Esophagus muscularis mucosa (tissue), 4 donors: ENCODE measurements at regions not wholly inside any gene's neighbourhood (a gene's known extent, or its start where the extent isn't known, plus 50 kb on each side); places are given as distances from the start of the nearest gene placed in this dataset.

ENCODE experiments used
- DNase-seq: peaks from one replicate; pipeline ENCODE4 v3.0.0-alpha.2; 2017; ENCODE audit errors: extremely low spot score
- H3K27ac ChIP-seq, 4 donors: fragments of 200-600 bp; sonication (generic); replicated peaks in 1 of 4; 1 replicate in 3 of 4; 2 replicates in 1 of 4; pipeline ENCODE4 v1.5.1; 2016 to 2019; ENCODE audit warnings: mild to moderate bottlenecking in 1 of 4
- H3K27me3 ChIP-seq, 4 donors: fragments of 200-600 bp; sonication (generic); one replicate each; pipeline versions ENCODE4 v1.5.1 to v1.6.0; 2016 to 2019
- H3K36me3 ChIP-seq, 4 donors: fragments of 200-600 bp; sonication (generic); one replicate each; pipeline ENCODE4 v1.5.1; 2016 to 2019
- H3K4me1 ChIP-seq, 4 donors: fragments of 200-600 bp; sonication (generic); one replicate each; pipeline ENCODE4 v1.5.1; 2016 to 2019
- H3K4me3 ChIP-seq, 4 donors: fragments of 200-600 bp; sonication (generic); 1 replicate in 2 of 4; 2 replicates in 2 of 4; pipeline ENCODE4 v1.5.1; 2016 to 2019; ENCODE audit warnings: mild to moderate bottlenecking in 4 of 4, moderate library complexity in 1 of 4
- H3K9me3 ChIP-seq, 4 donors: fragments of 200-600 bp; sonication (generic); 1 replicate in 3 of 4; 2 replicates in 1 of 4; pipeline ENCODE4 v1.5.1; 2016 to 2019
- CTCF ChIP-seq, 3 experiments: fragments of 200-600 bp in 2 of 3; fragments of 450-650 bp in 1 of 3; sonication (generic) in 2 of 3; IDR thresholded peaks; one replicate each; pipeline ENCODE4 v1.5.1; 2017 to 2019; ENCODE audit warnings: antibody characterized with exemption in 3 of 3, mild to moderate bottlenecking in 2 of 3, moderate library complexity in 1 of 3
- EP300 ChIP-seq: sonication (generic); formaldehyde crosslinking; IDR thresholded peaks from one replicate; pipeline ENCODE4 v1.6.1; 2017; ENCODE audit warnings: antibody characterized with exemption
- POLR2A ChIP-seq: fragments of 450-650 bp; IDR thresholded peaks from one replicate; pipeline ENCODE4 v1.6.1; 2017; ENCODE audit warnings: antibody characterized with exemption, moderate library complexity, mild to moderate bottlenecking, low read depth
- POLR2AphosphoS5 ChIP-seq, 2 donors: sonication (generic); formaldehyde crosslinking; IDR thresholded peaks; one replicate each; pipeline ENCODE4 v1.6.1; 2017; ENCODE audit warnings: antibody characterized with exemption in 2 of 2
- WGBS: methylation state at CpG from one replicate; pipeline ENCODE4 v1.1.5; 2018; 5-methylcytosine and 5-hydroxymethylcytosine counted together
- intact Hi-C: fragments of 100-400 bp; cut with DNase I; formaldehyde crosslinking; loops from one replicate; pipeline ENCODE4 v1.15.1; 2023

DNA sequence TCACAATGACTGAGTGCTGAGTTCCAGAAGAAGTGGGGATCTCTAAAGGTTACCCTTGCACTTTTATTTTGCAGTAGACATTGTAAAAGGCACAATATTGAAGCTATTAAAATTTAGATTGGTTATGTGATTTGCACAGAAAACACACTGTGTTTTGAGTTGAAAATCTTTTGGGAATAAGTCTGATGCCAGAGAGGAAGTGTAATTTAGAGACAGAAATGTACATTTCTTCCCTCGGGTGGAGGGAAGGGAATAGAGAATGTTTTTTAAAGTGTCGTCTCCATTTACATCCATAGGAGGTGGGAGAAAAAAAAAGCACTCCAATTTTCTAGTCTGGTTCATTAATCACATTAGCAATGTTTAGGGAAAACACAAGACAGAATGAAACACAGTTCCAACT lies 465.8 kb downstream of the OLFM4 start:
- intact Hi-C loops, result no loop called here
- Histone ChIP-seq H3K27me3 (no peaks in the 10 kb centered on the region), H3K4me1 (no peaks in the 10 kb centered on the region), H3K27ac (no peak overlapping the region), H3K36me3 (no peaks in the 10 kb centered on the region), H3K9me3 (no peaks in the 10 kb centered on the region), H3K4me3 (no peak overlapping the region)
- WGBS, result 58% methylated on average over 2 of the region's 2 CpGs
- TF ChIP-seq EP300 (no peak), POLR2AphosphoS5 (IDR thresholded peaks at IDR 0.05) (no peak), POLR2A (no peak), CTCF (IDR thresholded peaks at IDR 0.05) (no peak)
- DNase-seq, result no peak

GRCh38 chr13:53499576-53500133 lies 471.0 kb downstream of the OLFM4 start:
- Histone ChIP-seq H3K27me3 (no peaks in the 10 kb centered on the region), H3K9me3 (no peaks in the 10 kb centered on the region), H3K4me1 (no peaks in the 10 kb centered on the region), H3K27ac (no peak overlapping the region), H3K4me3 (no peak overlapping the region), H3K36me3 (no peaks in the 10 kb centered on the region)
- 64% methylated on average over 3 of the region's 3 CpGs for WGBS
- TF ChIP-seq POLR2A, result no peak
- no peak for TF ChIP-seq POLR2AphosphoS5 (IDR thresholded peaks at IDR 0.05)
- no peak for TF ChIP-seq CTCF (IDR thresholded peaks at IDR 0.05)
- TF ChIP-seq EP300, result no peak
- intact Hi-C loops, result no loop called here
- DNase-seq, result no peak

DNA sequence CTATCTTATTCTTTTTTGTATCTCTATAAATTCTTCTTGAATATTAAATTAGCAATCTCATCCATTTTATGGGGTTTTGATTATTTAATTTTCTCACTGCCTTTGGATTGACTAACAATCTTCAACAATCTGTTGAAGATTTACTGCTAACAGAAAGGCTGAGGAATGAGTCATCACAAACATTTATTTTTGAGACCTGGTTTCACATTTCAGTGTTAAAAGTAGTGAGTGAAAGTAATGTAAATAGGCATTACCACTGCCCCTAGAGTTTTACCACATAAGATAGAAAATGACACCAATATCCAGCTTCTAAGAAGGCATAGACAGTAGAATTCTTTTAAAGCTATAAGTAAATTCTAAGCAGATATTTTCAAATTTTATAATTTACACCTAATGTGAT lies 472.8 kb downstream of the OLFM4 start:
- TF ChIP-seq POLR2A (no peak), CTCF (IDR thresholded peaks at IDR 0.05) (no peak), EP300 (no peak)
- intact Hi-C loops, result no loop called here
- Histone ChIP-seq H3K36me3 (no peaks in the 10 kb centered on the region), H3K27ac (no peak overlapping the region), H3K27me3 (no peaks in the 10 kb centered on the region), H3K4me3 (no peak overlapping the region), H3K4me1 (no peaks in the 10 kb centered on the region), H3K9me3 (no peaks in the 10 kb centered on the region)
- DNase-seq, result no peak

- intact Hi-C loops, result no loop called here
- DNase-seq, result no peak
- Histone ChIP-seq H3K27me3 (no peaks in the 10 kb centered on the region), H3K27ac (no peak overlapping the region), H3K36me3 (no peaks in the 10 kb centered on the region), H3K4me3 (no peak overlapping the region), H3K9me3 (no peaks in the 10 kb centered on the region), H3K4me1 (no peaks in the 10 kb centered on the region)
- WGBS, result 29% methylated on average over 4 of the region's 4 CpGs
- TF ChIP-seq POLR2AphosphoS5 (IDR thresholded peaks at IDR 0.05), result no peak
- TF ChIP-seq EP300, result no peak
- no peak for TF ChIP-seq CTCF (IDR thresholded peaks at IDR 0.05)
- no peak for TF ChIP-seq POLR2A
These were observed 479.1 kb downstream of the OLFM4 start for GRCh38 chr13:53507741-53508140.

DNA sequence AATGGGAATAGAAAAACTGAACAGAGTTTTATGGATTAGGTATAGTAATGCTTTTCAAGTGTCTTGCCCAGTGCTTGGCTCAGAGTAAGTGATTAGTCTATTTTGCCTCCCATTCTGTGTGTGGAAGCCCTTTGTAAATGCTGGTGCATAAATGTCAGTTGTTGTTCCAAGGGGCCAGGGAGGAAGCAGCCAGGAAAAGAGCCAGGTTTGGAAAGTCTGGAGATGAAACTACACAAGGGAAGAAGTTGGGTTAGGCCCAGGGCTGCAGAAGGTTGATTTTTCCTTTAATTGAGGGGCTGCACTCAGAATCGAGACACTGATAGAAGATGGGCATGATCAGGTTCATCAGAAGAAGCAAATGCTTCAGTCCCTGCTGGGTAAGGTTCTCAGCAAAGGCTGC lies 484.0 kb downstream of the OLFM4 start:
- no peak overlapping the region for H3K27ac ChIP-seq
- H3K36me3 ChIP-seq, result no peaks in the 10 kb centered on the region
- no peak overlapping the region for H3K4me3 ChIP-seq
- DNase-seq, result no peak
- TF ChIP-seq EP300, result no peak
- TF ChIP-seq POLR2AphosphoS5 (IDR thresholded peaks at IDR 0.05), result no peak
- TF ChIP-seq POLR2A, result no peak
- TF ChIP-seq CTCF (IDR thresholded peaks at IDR 0.05), result no peak
- no peaks in the 10 kb centered on the region for H3K4me1 ChIP-seq
- H3K27me3 ChIP-seq, result no peaks in the 10 kb centered on the region
- intact Hi-C loops, result no loop called here
- no peaks in the 10 kb centered on the region for H3K9me3 ChIP-seq
- WGBS, result 75% methylated on average over 1 of the region's 1 CpG
